ENCODE measurements at regions not wholly inside any gene's neighbourhood (a gene's known extent, or its start where the extent isn't known, plus 50 kb on each side); places are given as distances from the start of the nearest gene placed in this dataset.

GRCh38 chr3:7927864-7928263 is 573.8 kb upstream of the LMCD1 start:
- Histone ChIP-seq H3K9ac (ENCODE audit: low read depth in 1 of 3, low read length in 3 of 3) (no peak overlapping the region), H3K27me3 (ENCODE audit: control insufficient read depth in 3 of 3, insufficient read depth in 3 of 3, low read length in 3 of 3) (no peaks in the 10 kb centered on the region), H3K4me3 (ENCODE audit: low read length in 3 of 3) (no peak overlapping the region), H3K36me3 (ENCODE audit: control insufficient read depth in 3 of 3, insufficient read depth in 3 of 3, low read length in 3 of 3) (no peaks in the 10 kb centered on the region), H3K4me1 (ENCODE audit: control insufficient read depth in 3 of 3, insufficient read depth in 3 of 3, low read length in 3 of 3) (no peaks in the 10 kb centered on the region), H3K9me3 (ENCODE audit: control insufficient read depth in 3 of 3, low read length in 3 of 3) (peaks cover 0 to 2% (median 0%) of the 10 kb centered on the region in 3 donors), H3K27ac (ENCODE audit: low read depth, low read length) (no peak overlapping the region)

GRCh38 chr3:7929319-7929889 is 572.2 kb upstream of the LMCD1 start:
- Histone ChIP-seq H3K27me3 (ENCODE audit: control insufficient read depth in 3 of 3, insufficient read depth in 3 of 3, low read length in 3 of 3) (no peaks in the 10 kb centered on the region), H3K9ac (ENCODE audit: low read depth in 1 of 3, low read length in 3 of 3) (no peak overlapping the region), H3K27ac (ENCODE audit: low read depth, low read length) (no peak overlapping the region), H3K4me3 (ENCODE audit: low read length in 3 of 3) (no peak overlapping the region), H3K4me1 (ENCODE audit: control insufficient read depth in 3 of 3, insufficient read depth in 3 of 3, low read length in 3 of 3) (no peaks in the 10 kb centered on the region), H3K36me3 (ENCODE audit: control insufficient read depth in 3 of 3, insufficient read depth in 3 of 3, low read length in 3 of 3) (no peaks in the 10 kb centered on the region), H3K9me3 (ENCODE audit: control insufficient read depth in 3 of 3, low read length in 3 of 3) (peaks cover 0 to 2% (median 0%) of the 10 kb centered on the region in 3 donors)

DNA sequence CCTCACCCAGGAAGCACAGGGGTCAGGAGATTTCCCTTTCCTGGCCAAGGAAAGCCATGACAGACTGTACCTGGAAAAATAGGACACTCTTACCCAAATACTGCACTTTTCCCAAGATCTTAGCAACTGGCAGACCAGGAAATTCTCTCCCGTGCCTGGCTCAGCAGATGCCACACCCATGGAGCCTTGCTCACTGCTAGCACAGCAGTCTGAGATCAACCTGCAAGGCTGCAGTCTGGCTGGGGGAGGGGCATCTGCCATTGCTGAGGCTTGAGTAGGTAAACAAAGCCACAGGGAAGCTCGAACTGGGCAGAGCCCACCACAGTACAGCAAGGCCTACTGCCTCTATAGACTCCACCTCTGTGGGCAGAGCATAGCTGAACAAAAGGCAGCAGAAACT is 567.3 kb upstream of the LMCD1 start:
- no peaks in the 10 kb centered on the region for H3K36me3 ChIP-seq (ENCODE audit: control insufficient read depth in 3 of 3, insufficient read depth in 3 of 3, low read length in 3 of 3)

GRCh38 chr3:7947930-7948329 is 553.7 kb upstream of the LMCD1 start:
- Histone ChIP-seq H3K36me3 (ENCODE audit: control insufficient read depth in 3 of 3, insufficient read depth in 3 of 3, low read length in 3 of 3) (no peaks in the 10 kb centered on the region), H3K9me3 (ENCODE audit: control insufficient read depth in 3 of 3, low read length in 3 of 3) (no peaks in the 10 kb centered on the region), H3K4me3 (ENCODE audit: low read length in 3 of 3) (no peak overlapping the region)

More for the DNA sequence above, 567.3 kb upstream of the LMCD1 start:
- H3K4me3 ChIP-seq (ENCODE audit: low read length in 3 of 3) = no peak overlapping the region
- H3K9me3 ChIP-seq (ENCODE audit: control insufficient read depth in 3 of 3, low read length in 3 of 3) = no peaks in the 10 kb centered on the region
- H3K4me1 ChIP-seq (ENCODE audit: control insufficient read depth in 3 of 3, insufficient read depth in 3 of 3, low read length in 3 of 3) = no peaks in the 10 kb centered on the region
- no peak overlapping the region for H3K27ac ChIP-seq (ENCODE audit: low read depth, low read length)
- no peaks in the 10 kb centered on the region for H3K27me3 ChIP-seq (ENCODE audit: control insufficient read depth in 3 of 3, insufficient read depth in 3 of 3, low read length in 3 of 3)
- H3K9ac ChIP-seq (ENCODE audit: low read depth in 1 of 3, low read length in 3 of 3) = no peak overlapping the region

GRCh38 chr3:7950890-7951289 is 550.7 kb upstream of the LMCD1 start:
- no peak overlapping the region for H3K9ac ChIP-seq (ENCODE audit: low read depth in 1 of 3, low read length in 3 of 3)
- no peak overlapping the region for H3K4me3 ChIP-seq (ENCODE audit: low read length in 3 of 3)
- no peaks in the 10 kb centered on the region for H3K36me3 ChIP-seq (ENCODE audit: control insufficient read depth in 3 of 3, insufficient read depth in 3 of 3, low read length in 3 of 3)
- H3K27ac ChIP-seq (ENCODE audit: low read depth, low read length) = no peak overlapping the region
- no peaks in the 10 kb centered on the region for H3K9me3 ChIP-seq (ENCODE audit: control insufficient read depth in 3 of 3, low read length in 3 of 3)
- H3K4me1 ChIP-seq (ENCODE audit: control insufficient read depth in 3 of 3, insufficient read depth in 3 of 3, low read length in 3 of 3) = no peaks in the 10 kb centered on the region
- H3K27me3 ChIP-seq (ENCODE audit: control insufficient read depth in 3 of 3, insufficient read depth in 3 of 3, low read length in 3 of 3) = no peaks in the 10 kb centered on the region

More at GRCh38 chr3:7947930-7948329, 553.7 kb upstream of the LMCD1 start:
- Histone ChIP-seq H3K27me3 (ENCODE audit: control insufficient read depth in 3 of 3, insufficient read depth in 3 of 3, low read length in 3 of 3) (no peaks in the 10 kb centered on the region), H3K4me1 (ENCODE audit: control insufficient read depth in 3 of 3, insufficient read depth in 3 of 3, low read length in 3 of 3) (no peaks in the 10 kb centered on the region), H3K27ac (ENCODE audit: low read depth, low read length) (no peak overlapping the region), H3K9ac (ENCODE audit: low read depth in 1 of 3, low read length in 3 of 3) (no peak overlapping the region)

- Histone ChIP-seq H3K9me3 (ENCODE audit: control insufficient read depth in 3 of 3, low read length in 3 of 3) (no peaks in the 10 kb centered on the region), H3K27me3 (ENCODE audit: control insufficient read depth in 3 of 3, insufficient read depth in 3 of 3, low read length in 3 of 3) (no peaks in the 10 kb centered on the region), H3K9ac (ENCODE audit: low read depth in 1 of 3, low read length in 3 of 3) (no peak overlapping the region), H3K4me3 (ENCODE audit: low read length in 3 of 3) (no peak overlapping the region), H3K27ac (ENCODE audit: low read depth, low read length) (no peak overlapping the region), H3K36me3 (ENCODE audit: control insufficient read depth in 3 of 3, insufficient read depth in 3 of 3, low read length in 3 of 3) (no peaks in the 10 kb centered on the region), H3K4me1 (ENCODE audit: control insufficient read depth in 3 of 3, insufficient read depth in 3 of 3, low read length in 3 of 3) (no peaks in the 10 kb centered on the region)
Measured at GRCh38 chr3:7953449-7954014, 548.1 kb upstream of the LMCD1 start.

DNA sequence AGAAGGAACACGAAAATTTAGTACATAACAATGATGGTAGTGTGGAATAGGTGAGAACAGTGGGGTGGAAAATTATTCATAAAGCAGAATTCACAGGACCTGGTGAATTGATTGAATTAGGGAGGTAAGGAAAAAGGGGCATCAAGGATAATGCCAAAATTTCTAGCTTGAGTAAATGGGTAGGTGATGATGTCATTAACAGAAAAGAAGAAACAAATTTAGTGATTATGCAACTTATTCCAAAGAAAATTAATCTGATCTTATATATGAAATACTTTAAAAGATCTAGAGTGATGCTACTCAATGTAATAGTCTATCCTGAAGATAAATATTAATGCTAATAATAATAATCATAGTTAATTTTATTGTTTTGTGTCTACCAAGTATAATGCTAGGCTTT is 544.6 kb upstream of the LMCD1 start:
- Histone ChIP-seq H3K4me1 (ENCODE audit: control insufficient read depth in 3 of 3, insufficient read depth in 3 of 3, low read length in 3 of 3) (no peaks in the 10 kb centered on the region), H3K9me3 (ENCODE audit: control insufficient read depth in 3 of 3, low read length in 3 of 3) (no peaks in the 10 kb centered on the region), H3K9ac (ENCODE audit: low read depth in 1 of 3, low read length in 3 of 3) (no peak overlapping the region), H3K27me3 (ENCODE audit: control insufficient read depth in 3 of 3, insufficient read depth in 3 of 3, low read length in 3 of 3) (no peaks in the 10 kb centered on the region), H3K27ac (ENCODE audit: low read depth, low read length) (no peak overlapping the region), H3K36me3 (ENCODE audit: control insufficient read depth in 3 of 3, insufficient read depth in 3 of 3, low read length in 3 of 3) (no peaks in the 10 kb centered on the region), H3K4me3 (ENCODE audit: low read length in 3 of 3) (no peak overlapping the region)

DNA sequence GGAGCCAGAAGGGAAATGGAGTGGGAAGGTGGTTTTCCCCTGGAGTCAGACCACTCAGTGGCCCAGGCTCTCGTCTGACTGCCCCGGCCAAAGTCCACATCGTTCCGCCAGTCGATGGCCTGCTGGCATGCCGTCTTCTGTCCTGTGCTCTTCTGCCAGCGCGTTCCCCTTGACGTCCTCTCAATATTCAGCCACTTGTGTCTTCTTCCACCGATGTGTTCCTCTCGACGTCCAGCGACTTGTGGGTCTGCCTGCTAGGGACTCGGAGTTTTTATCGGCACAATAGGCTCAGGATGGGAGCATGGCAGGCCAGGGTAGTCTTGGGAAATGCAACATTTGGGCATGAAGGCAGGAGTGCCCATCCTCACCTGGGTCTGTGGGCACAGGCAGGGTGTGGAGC is 542.5 kb upstream of the LMCD1 start:
- Histone ChIP-seq H3K9ac (ENCODE audit: low read depth in 1 of 3, low read length in 3 of 3) (no peak overlapping the region), H3K4me3 (ENCODE audit: low read length in 3 of 3) (no peak overlapping the region), H3K9me3 (ENCODE audit: control insufficient read depth in 3 of 3, low read length in 3 of 3) (no peaks in the 10 kb centered on the region), H3K27ac (ENCODE audit: low read depth, low read length) (no peak overlapping the region), H3K27me3 (ENCODE audit: control insufficient read depth in 3 of 3, insufficient read depth in 3 of 3, low read length in 3 of 3) (no peaks in the 10 kb centered on the region), H3K36me3 (ENCODE audit: control insufficient read depth in 3 of 3, insufficient read depth in 3 of 3, low read length in 3 of 3) (no peaks in the 10 kb centered on the region), H3K4me1 (ENCODE audit: control insufficient read depth in 3 of 3, insufficient read depth in 3 of 3, low read length in 3 of 3) (no peaks in the 10 kb centered on the region)

DNA sequence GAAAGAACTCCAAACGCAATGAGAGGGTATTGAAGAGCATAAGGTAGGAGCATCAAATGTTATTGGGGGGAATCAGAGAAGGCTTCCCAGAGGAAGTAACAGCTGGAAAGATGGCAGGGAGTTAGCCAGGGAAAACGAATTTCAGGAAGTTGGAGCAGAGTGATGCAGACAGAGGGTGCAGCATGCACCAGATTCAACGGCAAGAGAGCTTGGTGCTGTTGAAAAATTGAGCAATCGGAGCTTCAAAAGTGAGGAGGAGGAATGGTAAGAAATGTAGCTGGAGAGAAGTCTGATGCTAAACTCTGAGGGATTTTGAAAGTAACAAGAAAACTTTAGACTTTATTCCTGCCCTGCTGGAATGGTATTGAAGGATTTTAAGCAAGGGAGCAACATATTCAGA is 541.0 kb upstream of the LMCD1 start:
- no peaks in the 10 kb centered on the region for H3K9me3 ChIP-seq (ENCODE audit: control insufficient read depth in 3 of 3, low read length in 3 of 3)
- no peak overlapping the region for H3K9ac ChIP-seq (ENCODE audit: low read depth in 1 of 3, low read length in 3 of 3)
- no peaks in the 10 kb centered on the region for H3K27me3 ChIP-seq (ENCODE audit: control insufficient read depth in 3 of 3, insufficient read depth in 3 of 3, low read length in 3 of 3)
- H3K4me3 ChIP-seq (ENCODE audit: low read length in 3 of 3) = no peak overlapping the region
- no peaks in the 10 kb centered on the region for H3K36me3 ChIP-seq (ENCODE audit: control insufficient read depth in 3 of 3, insufficient read depth in 3 of 3, low read length in 3 of 3)
- no peak overlapping the region for H3K27ac ChIP-seq (ENCODE audit: low read depth, low read length)
- no peaks in the 10 kb centered on the region for H3K4me1 ChIP-seq (ENCODE audit: control insufficient read depth in 3 of 3, insufficient read depth in 3 of 3, low read length in 3 of 3)

- Histone ChIP-seq H3K27me3 (ENCODE audit: control insufficient read depth in 3 of 3, insufficient read depth in 3 of 3, low read length in 3 of 3) (no peaks in the 10 kb centered on the region), H3K9ac (ENCODE audit: low read depth in 1 of 3, low read length in 3 of 3) (no peak overlapping the region), H3K4me3 (ENCODE audit: low read length in 3 of 3) (no peak overlapping the region), H3K9me3 (ENCODE audit: control insufficient read depth in 3 of 3, low read length in 3 of 3) (no peaks in the 10 kb centered on the region), H3K27ac (ENCODE audit: low read depth, low read length) (no peak overlapping the region), H3K36me3 (ENCODE audit: control insufficient read depth in 3 of 3, insufficient read depth in 3 of 3, low read length in 3 of 3) (no peaks in the 10 kb centered on the region), H3K4me1 (ENCODE audit: control insufficient read depth in 3 of 3, insufficient read depth in 3 of 3, low read length in 3 of 3) (no peaks in the 10 kb centered on the region)
Measured at GRCh38 chr3:7962301-7962700, 539.3 kb upstream of the LMCD1 start.
